ENCODE measurements at regions not wholly inside any gene's neighbourhood (a gene's known extent, or its start where the extent isn't known, plus 50 kb on each side); places are given as distances from the start of the nearest gene placed in this dataset.

DNA sequence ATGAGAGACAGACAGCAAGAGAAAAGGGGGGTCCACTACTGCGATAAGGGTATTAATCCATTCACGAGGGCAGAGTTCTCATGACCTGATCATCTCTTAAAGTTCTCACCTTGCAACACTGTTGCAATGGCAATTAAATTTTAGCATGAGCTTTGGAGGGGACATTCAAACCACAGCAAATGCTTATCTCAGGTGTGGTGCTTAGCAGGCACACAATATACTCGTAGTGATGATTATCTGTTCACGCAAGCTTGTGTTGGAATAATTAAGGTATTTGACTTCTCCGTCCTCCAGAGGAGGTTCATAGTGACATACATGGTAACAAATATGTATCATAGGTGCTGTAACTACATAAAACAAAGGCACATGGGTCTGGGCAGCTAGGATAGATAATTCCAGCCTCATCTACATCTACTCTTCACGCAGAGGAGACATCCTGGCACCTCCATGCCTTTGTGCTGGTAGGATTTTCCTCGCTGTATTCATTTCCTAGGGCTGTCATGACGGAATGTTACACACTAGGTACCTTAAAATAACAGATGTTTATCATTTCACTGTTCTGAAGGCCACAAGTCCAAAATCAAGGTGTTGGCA lies 221.2 kb downstream of the RBM19 start:
- H3K36me3 Mint-ChIP-seq (ENCODE audit: insufficient read depth in 1 of 3, low read depth in 3 of 3): peaks cover 0 to under 1% (median 0%) of the 10 kb centered on the region in 3 experiments; a peak in 2 of 7 replicates
- no peak for DNase-seq
- H2AFZ ChIP-seq (ENCODE audit: low read length): no peak overlapping the region
- no peak overlapping the region for H3K4me3 Mint-ChIP-seq
- H3K9me3 Mint-ChIP-seq: no peaks in the 10 kb centered on the region; a peak in 1 of 5 replicates
- H2BK15ac ChIP-seq (ENCODE audit: low read depth, low read length): no peak overlapping the region
- H3K23ac ChIP-seq (ENCODE audit: insufficient read length, low read depth, low read length): no peak overlapping the region
- no peaks in the 10 kb centered on the region for H4K20me1 ChIP-seq (ENCODE audit: control insufficient read depth, insufficient read depth, insufficient read length)
- no peak overlapping the region for H3K4ac ChIP-seq (ENCODE audit: low read depth, low read length)
- H3T11ph ChIP-seq (ENCODE audit: low read length): no peak overlapping the region
- no peak overlapping the region for H3K27ac Mint-ChIP-seq
- H3K27ac ChIP-seq (ENCODE audit: insufficient read length, low read depth, low read length): no peak overlapping the region
- no peak overlapping the region for H4K8ac ChIP-seq (replicated peaks; ENCODE audit: insufficient read length, low read depth, low read length)
- no peaks in the 10 kb centered on the region for H3K9me3 ChIP-seq (ENCODE audit: control insufficient read depth, low read depth, low read length)
- TF ChIP-seq, protein P1, sequence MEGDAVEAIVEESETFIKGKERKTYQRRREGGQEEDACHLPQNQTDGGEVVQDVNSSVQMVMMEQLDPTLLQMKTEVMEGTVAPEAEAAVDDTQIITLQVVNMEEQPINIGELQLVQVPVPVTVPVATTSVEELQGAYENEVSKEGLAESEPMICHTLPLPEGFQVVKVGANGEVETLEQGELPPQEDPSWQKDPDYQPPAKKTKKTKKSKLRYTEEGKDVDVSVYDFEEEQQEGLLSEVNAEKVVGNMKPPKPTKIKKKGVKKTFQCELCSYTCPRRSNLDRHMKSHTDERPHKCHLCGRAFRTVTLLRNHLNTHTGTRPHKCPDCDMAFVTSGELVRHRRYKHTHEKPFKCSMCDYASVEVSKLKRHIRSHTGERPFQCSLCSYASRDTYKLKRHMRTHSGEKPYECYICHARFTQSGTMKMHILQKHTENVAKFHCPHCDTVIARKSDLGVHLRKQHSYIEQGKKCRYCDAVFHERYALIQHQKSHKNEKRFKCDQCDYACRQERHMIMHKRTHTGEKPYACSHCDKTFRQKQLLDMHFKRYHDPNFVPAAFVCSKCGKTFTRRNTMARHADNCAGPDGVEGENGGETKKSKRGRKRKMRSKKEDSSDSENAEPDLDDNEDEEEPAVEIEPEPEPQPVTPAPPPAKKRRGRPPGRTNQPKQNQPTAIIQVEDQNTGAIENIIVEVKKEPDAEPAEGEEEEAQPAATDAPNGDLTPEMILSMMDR (conservative IDR thresholded peaks at IDR 0.05): no peak
- no CpG with 5 or more reads among the region's 8 CpGs for WGBS (ENCODE audit: extremely low coverage, insufficient read length, low lambda C conversion rate)
- H3K27me3 Mint-ChIP-seq (ENCODE audit: low read depth): peaks cover 75% of the 10 kb centered on the region
- H3K4me2 ChIP-seq (ENCODE audit: insufficient read depth, insufficient read length, low read length): no peak overlapping the region
- no peaks in the 10 kb centered on the region for H3K4me1 ChIP-seq (ENCODE audit: insufficient read depth, low read length)
- no peak overlapping the region for H3K9ac ChIP-seq (ENCODE audit: extremely low read depth, insufficient read length, low read length)
- no peak overlapping the region for H3K18ac ChIP-seq (ENCODE audit: insufficient read length, low read depth, low read length)
- H3K4me1 Mint-ChIP-seq: peaks cover 0 to 4% of the 10 kb centered on the region in 2 experiments; a peak in 2 of 4 replicates
- no peaks in the 10 kb centered on the region for H3K79me2 ChIP-seq (ENCODE audit: insufficient read depth, low read length)
- no peak overlapping the region for H4K5ac ChIP-seq (ENCODE audit: insufficient read length, low read depth, low read length)
- H2AK5ac ChIP-seq (ENCODE audit: insufficient read length, low read length): no peak overlapping the region
- H2BK120ac ChIP-seq (ENCODE audit: low read depth, low read length, poor library complexity, severe bottlenecking): no peak overlapping the region
- no peak overlapping the region for H2BK5ac ChIP-seq (ENCODE audit: insufficient read length, low read length)
- peaks cover 9% of the 10 kb centered on the region; the same call in 1 of the 2 replicates for H3K27me3 ChIP-seq (ENCODE audit: insufficient read depth, low read length)
- no peak overlapping the region for H2BK12ac ChIP-seq (ENCODE audit: insufficient read length, low read depth, low read length)
- H3K79me1 ChIP-seq (ENCODE audit: insufficient read depth, low read depth, low read length, poor library complexity, severe bottlenecking): no peaks in the 10 kb centered on the region
- H4K91ac ChIP-seq (ENCODE audit: insufficient read length, low read depth, low read length): no peak overlapping the region
- H3K56ac ChIP-seq (ENCODE audit: insufficient read length, low read depth, low read length): no peak overlapping the region
- H2BK20ac ChIP-seq (ENCODE audit: low read depth, low read length, poor library complexity, severe bottlenecking): no peak overlapping the region
- H3K14ac ChIP-seq (ENCODE audit: insufficient read depth, low read length): no peak overlapping the region
- H3K23me2 ChIP-seq (ENCODE audit: insufficient read length, low read depth, low read length, poor library complexity, severe bottlenecking): no peaks in the 10 kb centered on the region

Data from H9 (cell line).